ENCODE measurements at regions not wholly inside any gene's neighbourhood (a gene's known extent, or its start where the extent isn't known, plus 50 kb on each side); places are given as distances from the start of the nearest gene placed in this dataset.

GRCh38 chr12:38448991-38449390, 132.4 kb downstream of the ALG10B start:
- no peak overlapping the region for H3K27ac Mint-ChIP-seq
- H3K4me1 Mint-ChIP-seq, result no peaks in the 10 kb centered on the region
- no peaks in the 10 kb centered on the region for H3K9me3 Mint-ChIP-seq
- no peaks in the 10 kb centered on the region for H3K36me3 Mint-ChIP-seq (ENCODE audit: low read depth)
- TF ChIP-seq, protein P1, sequence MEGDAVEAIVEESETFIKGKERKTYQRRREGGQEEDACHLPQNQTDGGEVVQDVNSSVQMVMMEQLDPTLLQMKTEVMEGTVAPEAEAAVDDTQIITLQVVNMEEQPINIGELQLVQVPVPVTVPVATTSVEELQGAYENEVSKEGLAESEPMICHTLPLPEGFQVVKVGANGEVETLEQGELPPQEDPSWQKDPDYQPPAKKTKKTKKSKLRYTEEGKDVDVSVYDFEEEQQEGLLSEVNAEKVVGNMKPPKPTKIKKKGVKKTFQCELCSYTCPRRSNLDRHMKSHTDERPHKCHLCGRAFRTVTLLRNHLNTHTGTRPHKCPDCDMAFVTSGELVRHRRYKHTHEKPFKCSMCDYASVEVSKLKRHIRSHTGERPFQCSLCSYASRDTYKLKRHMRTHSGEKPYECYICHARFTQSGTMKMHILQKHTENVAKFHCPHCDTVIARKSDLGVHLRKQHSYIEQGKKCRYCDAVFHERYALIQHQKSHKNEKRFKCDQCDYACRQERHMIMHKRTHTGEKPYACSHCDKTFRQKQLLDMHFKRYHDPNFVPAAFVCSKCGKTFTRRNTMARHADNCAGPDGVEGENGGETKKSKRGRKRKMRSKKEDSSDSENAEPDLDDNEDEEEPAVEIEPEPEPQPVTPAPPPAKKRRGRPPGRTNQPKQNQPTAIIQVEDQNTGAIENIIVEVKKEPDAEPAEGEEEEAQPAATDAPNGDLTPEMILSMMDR (IDR thresholded peaks at IDR 0.05; ENCODE audit: unreplicated experiment in 3 of 3), result no peak
- H3K4me3 Mint-ChIP-seq, result no peak overlapping the region
- no peaks in the 10 kb centered on the region for H3K27me3 Mint-ChIP-seq (ENCODE audit: low read depth)

- H3K4me3 Mint-ChIP-seq, result no peak overlapping the region
- no peaks in the 10 kb centered on the region for H3K4me1 Mint-ChIP-seq
- TF ChIP-seq, protein P1 (IDR thresholded peaks at IDR 0.05; ENCODE audit: unreplicated experiment in 3 of 3), result no peak
- no peaks in the 10 kb centered on the region for H3K36me3 Mint-ChIP-seq (ENCODE audit: low read depth)
- H3K9me3 Mint-ChIP-seq, result no peaks in the 10 kb centered on the region
- no peaks in the 10 kb centered on the region for H3K27me3 Mint-ChIP-seq (ENCODE audit: low read depth)
- H3K27ac Mint-ChIP-seq, result no peak overlapping the region
Measured at GRCh38 chr12:38456537-38457120, 140.1 kb downstream of the ALG10B start.

- no peaks in the 10 kb centered on the region for H3K36me3 Mint-ChIP-seq (ENCODE audit: low read depth)
- TF ChIP-seq, protein P1 (IDR thresholded peaks at IDR 0.05; ENCODE audit: unreplicated experiment in 3 of 3), result no peak
- no peaks in the 10 kb centered on the region for H3K9me3 Mint-ChIP-seq
- H3K4me1 Mint-ChIP-seq, result no peaks in the 10 kb centered on the region
- H3K4me3 Mint-ChIP-seq, result no peak overlapping the region
- no peaks in the 10 kb centered on the region for H3K27me3 Mint-ChIP-seq (ENCODE audit: low read depth)
- H3K27ac Mint-ChIP-seq, result no peak overlapping the region
Measured at GRCh38 chr12:38465020-38465419, 148.4 kb downstream of the ALG10B start.

DNA sequence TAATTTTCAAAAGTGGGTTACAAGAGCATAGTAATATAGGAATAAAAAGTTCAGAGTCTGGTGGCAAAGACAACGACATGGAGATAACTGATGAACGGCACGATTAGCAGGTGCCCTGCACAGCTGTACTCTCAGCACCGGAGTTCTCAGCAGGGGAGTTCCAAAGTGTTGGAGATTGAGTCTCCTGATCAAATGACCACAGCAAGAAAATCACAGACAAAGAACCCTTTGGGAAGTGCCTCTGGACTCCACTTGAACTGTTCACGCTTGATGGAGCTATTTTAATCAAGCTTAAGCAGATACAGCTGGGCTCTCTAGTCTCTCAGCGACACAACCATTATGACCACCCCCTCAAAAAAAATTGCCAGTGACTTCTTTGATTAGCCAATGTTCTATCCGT, 153.1 kb downstream of the ALG10B start:
- Mint-ChIP-seq H3K36me3 (ENCODE audit: low read depth) (no peaks in the 10 kb centered on the region), H3K27ac (no peak overlapping the region), H3K4me1 (no peaks in the 10 kb centered on the region), H3K4me3 (no peak overlapping the region), H3K9me3 (peaks cover 6% of the 10 kb centered on the region), H3K27me3 (ENCODE audit: low read depth) (no peaks in the 10 kb centered on the region)
- TF ChIP-seq, protein P1 (IDR thresholded peaks at IDR 0.05; ENCODE audit: unreplicated experiment in 3 of 3), result no peak

DNA sequence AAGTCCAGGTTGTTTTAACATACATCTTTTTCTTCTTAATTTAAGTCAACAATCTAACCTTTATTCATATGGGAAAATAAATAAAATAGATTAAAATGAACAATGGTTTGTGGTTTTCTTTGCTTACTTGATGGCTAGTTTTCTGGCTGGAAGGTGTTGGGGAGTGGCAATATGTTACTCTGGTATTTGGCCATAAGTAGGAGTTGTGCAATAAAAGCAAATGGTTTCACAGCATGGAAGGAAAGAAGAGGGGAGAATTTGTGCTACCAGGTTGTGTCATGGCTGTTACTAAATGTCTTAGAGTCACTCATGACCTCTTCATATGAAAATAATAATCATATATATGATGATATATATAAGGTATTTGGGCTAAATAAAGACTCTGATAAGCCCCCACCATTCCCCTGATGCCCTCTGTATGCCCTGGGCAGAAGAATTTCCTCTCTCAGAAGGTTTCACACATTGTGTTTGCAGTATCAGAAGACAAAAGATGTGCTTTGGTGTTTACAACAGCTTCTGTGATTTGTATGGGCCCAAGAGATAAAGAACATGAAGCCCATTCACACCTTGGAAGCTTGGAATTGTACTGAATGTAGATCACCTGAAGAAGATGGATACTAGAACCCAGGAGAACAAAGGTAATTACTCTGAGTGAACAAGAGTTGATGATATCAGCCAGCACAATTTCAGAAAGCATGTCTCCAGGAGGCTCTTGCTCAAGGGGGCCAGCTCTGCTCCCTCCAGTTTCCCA, 160.9 kb downstream of the ALG10B start:
- Mint-ChIP-seq H3K27ac (no peak overlapping the region), H3K27me3 (ENCODE audit: low read depth) (no peaks in the 10 kb centered on the region), H3K4me1 (no peaks in the 10 kb centered on the region), H3K9me3 (peaks cover 6% of the 10 kb centered on the region), H3K4me3 (no peak overlapping the region), H3K36me3 (ENCODE audit: low read depth) (no peaks in the 10 kb centered on the region)
- TF ChIP-seq, protein P1 (IDR thresholded peaks at IDR 0.05; ENCODE audit: unreplicated experiment in 3 of 3), result no peak

DNA sequence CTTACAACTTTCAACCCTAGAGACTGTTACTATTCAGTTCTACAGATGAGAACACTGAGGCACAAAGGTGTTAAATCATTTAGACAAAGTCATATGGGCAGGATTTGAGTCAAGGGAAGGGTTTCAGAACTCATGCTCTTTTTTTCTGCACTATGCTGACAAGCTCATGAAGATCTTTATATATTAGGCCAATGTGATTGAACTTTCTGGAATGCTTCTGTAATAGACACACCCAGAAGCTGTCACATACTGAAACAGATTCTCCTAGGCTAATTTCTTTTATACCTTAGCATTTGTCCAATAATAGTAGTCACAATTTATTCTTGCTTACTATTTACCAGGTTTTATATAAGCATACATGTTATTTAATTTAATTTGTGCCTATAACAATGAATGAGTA, 164.0 kb downstream of the ALG10B start:
- Mint-ChIP-seq H3K4me1 (no peaks in the 10 kb centered on the region), H3K27me3 (ENCODE audit: low read depth) (no peaks in the 10 kb centered on the region), H3K4me3 (no peak overlapping the region), H3K27ac (no peak overlapping the region), H3K36me3 (ENCODE audit: low read depth) (no peaks in the 10 kb centered on the region), H3K9me3 (no peaks in the 10 kb centered on the region)
- TF ChIP-seq, protein P1 (IDR thresholded peaks at IDR 0.05; ENCODE audit: unreplicated experiment in 3 of 3), result no peak
